HuH-7 (cell line): ENCODE measurements at regions not wholly inside any gene's neighbourhood (a gene's known extent, or its start where the extent isn't known, plus 50 kb on each side); places are given as distances from the start of the nearest gene placed in this dataset.
"Not testable (repeated sequence)": the region's sequence is repeated elsewhere in the genome, so short reads cannot be mapped to it uniquely, and the experiment has no call there.

Source experiments
- DNase-seq: peaks from one replicate; pipeline ENCODE4 v3.0.0; 2011; ENCODE audit warnings: low spot score

DNA sequence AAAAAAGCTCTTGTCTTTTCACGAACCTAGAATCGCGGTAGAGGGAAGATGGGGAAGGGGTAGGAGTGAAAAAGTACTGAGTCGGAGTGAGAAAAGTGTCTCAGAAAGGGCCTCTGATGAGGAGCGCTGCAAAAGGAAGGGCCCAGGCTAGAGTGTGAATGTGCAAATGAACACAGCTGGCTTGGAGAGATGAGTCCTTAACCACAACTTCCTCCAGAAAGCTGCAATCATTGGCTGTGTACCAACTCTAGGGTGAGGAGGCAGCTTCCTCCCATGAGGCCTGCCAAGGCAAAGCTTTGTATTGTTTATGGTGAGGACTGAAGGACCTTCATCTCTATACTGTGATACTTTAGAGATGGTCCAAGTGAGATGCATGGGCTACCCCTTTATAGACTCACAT, 566.9 kb upstream of the ANO5 start:
- DNase-seq = no peak

DNA sequence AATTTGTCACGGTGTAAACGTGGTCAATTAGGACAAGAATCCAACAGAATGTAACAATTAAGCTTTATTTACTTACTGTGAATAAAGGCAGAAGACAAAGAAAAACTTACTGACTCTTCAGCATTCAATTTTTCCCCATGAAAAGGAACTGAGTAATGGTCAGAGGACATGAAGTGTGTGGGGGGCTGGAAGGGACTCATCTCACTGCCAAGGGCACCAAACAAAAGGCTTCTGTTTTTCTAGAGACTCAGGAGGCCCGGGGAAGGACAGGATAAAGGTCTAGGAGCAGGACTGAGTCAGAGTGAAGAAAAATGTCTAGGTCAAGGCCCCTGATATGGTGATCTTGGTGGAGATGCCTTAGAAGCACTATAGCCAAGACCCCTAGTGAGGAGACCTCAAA, 564.2 kb upstream of the ANO5 start:
- DNase-seq = no peak

DNA sequence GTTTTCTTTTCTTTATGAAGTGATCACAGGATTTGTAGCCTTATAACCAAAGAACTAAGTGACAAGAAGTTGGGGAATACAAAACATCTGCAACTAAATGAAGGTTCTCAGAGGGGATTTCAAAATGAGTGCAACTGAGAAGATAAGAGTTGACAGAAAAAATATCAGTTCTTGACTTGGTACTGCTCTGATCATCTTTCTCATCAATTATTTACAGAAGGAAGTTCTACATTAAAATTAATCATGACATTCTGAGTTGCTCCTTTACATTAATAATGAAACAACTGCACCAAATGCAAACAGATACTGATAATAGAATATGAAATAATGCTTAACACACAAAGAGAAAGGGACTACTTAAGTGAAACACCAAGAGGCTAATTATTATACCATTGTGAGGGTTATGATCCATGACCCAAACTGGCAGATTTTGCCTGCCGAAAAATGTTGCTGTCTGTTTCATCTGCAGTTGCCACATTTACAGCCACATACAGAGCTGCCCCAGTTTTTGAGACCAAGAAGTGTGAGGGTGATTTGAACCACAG, 561.9 kb upstream of the ANO5 start:
- no peak for DNase-seq

DNA sequence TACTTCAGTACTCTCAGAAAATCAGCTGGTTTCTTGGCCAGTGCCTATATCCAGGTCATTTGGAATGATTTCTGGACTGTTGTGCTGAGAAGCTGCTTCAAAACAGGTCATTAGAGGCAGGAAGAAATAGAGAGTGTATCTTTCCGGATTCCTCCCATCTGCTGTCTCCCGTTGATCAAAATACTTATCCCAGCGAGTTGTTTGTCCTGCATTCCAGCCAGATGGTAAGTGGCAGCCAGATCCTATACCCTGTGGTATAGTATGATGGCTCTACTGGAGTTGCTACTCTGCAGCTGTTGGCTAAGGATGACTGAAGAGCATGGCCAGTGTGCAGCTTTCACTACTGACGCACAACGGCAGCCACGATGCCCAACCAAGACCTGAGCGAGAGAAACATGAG, 560.9 kb upstream of the ANO5 start:
- no peak for DNase-seq

DNA sequence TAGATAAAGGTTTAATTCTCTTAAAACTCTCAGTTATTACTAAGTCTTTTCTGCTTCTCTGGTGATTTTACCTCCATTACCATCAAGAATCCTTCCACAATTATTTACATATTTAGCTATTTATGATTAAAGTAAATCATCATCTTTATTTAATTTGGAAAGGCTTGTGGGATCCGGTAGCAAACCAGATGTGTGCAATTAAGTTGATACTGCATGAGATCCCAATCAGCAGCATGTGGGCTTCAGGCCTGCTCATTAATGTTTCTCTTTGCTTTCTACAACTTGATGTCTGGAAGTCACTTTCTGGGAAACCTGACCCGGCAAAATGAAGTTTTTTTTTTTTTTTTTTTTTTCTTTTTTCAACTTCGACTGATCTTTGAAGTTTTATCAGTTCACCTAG, 558.4 kb upstream of the ANO5 start:
- DNase-seq = no peak

DNA sequence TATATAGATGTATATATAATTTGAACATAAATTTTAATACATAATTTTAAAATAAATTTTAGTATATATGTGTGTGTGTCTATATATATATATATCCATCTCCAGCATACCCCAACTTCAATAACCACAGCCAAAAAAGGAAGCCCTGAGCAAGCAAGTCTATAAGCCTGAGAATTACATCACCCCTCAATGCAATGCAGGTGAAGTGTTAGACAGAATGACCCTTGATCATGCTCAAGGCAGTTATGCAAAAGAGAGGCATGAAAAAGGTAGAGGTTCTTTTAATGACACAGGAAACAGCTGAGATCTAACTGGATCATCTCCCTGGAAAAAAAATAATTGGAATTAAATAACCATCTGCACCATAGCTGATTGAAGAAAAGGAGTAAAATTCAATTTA, 557.9 kb upstream of the ANO5 start:
- peak; percentile 1 for DNase-seq

DNA sequence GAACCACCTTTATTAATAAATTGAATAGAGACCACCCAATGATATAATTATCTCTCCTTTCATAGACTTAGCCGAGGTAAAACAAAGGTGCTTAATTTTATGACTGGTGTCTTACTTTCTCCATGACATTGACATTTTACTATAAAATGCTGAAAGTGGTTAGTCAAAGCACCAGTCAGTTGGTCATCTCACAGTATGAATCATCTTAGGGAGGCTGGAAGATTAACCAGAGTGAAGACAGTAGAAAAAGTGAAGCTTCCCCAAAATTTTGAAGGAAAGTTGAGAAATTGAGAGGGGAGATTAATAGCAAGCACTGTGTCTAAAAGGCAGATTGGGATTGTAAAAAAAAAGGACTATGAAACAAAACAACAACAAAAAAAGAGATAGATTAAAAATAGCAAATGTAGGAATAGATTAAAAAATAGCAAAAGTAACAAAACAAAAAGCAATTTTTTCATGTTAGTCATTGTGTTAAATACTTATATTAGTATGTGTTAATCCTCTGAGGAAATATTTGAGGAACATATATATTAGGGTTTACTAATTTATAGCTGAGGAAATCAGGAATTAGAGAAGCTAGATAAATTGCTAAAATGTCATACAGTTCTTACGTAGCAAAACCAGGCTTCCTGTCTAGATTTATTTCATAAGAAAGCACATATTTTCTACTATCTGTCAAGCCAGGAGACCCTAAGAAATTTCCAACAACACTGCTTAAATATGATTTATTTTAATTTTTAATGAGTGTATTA, 557.3 kb upstream of the ANO5 start:
- no peak for DNase-seq

DNA sequence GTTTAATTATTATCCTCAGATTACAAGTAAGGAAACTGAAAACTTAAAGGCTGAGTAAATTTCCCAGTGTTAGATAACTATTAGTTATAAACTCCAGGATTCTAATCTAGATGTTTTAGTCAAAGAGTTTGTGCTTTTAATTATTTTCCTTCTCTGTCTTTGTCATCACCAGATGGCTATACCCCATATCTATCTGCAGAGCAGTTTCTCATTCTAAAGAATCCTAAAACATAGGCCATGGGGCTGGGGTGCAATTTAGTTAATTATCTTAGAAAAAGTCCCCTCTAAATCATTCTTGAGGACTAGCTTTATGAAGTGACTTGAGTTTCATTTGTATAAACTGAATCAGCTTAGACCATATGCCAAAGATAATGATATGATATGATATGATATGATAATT, 556.3 kb upstream of the ANO5 start:
- no peak for DNase-seq

DNA sequence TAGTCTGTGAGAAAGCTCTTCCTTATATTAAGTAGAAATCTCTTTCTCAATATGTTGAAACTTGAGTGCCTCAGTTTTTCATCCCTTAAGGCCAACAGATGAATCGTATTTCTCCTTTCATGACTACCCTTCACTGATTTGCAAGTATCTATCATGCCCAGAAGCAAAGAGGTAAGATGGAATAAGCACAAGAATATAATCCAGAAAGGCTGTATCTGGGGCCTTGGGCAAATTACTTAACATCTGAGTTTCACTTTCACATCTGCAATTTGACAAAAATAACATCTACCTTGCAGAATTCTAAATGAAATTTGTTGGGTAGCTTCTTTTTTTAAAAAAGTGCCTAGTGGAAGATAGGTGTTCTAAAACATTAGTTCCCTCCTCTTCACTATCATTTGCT, 552.4 kb upstream of the ANO5 start:
- DNase-seq = no peak

DNA sequence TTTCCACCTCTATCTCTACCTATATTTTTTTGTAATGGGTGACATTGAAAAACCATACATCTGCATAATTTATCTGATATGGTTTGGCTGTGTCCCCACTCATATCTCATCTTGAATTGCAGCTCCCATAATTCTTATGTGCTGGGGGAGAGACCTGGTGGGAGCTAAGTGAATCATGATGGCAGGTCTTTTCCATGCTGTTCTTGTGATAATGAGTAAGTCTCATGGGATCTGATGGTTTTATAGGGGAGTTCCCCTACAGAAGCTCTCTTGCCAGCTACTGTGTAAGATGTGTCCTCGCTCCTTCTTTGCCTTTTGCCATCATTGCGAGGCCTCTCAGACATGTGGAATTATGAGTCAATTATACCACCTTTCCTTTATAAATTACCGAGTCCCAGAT, 551.0 kb upstream of the ANO5 start:
- DNase-seq = no peak

DNA sequence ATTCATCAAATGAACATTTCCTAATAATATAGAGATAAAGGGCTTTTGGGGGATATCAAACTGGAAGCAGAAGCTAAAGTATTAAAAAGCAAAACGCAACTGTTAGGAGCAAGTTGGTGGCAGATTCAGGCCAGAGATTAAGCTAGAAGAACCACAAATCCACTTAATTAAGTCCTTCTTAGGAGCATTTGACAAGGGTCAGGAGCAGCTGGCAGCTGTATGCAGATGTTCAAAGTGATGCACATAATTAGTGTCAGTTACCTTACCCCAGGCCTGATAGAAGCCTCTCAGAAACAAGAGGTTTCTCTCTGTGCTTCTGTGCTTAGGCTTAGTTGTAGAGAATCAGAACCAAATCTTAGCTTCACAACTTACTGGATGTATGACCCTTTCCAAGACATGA, 546.5 kb upstream of the ANO5 start:
- DNase-seq = no peak

DNA sequence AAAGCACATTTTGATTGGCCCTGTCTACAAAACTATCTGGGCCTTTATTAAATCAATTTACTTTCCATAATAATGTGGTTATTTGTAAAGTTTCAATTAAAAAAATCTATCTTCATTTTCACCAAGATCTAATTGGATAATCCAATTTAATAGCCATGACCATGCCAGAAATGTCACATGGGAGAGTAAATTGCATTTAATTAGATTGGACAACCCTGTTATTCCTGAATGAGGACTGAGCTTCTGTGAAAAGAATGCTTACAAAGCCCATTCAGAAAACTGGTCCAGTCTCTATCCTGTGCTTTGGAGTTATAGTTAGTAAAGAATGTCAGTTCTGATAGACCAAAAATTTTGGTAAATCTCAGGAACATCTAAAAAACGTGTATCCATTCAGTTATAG, 541.9 kb upstream of the ANO5 start:
- no peak for DNase-seq

DNA sequence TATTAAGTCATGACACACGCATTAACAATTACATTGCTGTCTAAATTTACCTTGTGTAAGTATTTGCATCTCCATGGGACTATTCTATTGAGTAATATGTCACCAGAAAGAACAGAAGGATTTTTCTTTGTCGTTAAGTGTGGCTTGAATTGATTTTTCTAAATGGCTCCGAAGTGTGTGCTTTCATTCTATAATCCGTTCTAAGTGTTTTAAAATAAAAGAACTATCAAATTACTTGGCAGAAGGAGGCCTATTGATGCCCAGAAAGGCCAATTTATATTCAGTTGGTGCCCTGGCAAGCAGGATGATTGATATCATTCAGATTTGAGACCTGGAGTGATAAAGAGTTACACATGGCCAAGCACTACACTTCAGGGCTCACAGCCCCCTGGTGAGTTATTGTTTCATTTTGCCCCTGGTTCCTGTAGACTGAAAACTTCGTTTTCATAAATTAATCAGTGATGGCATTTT, 538.9 kb upstream of the ANO5 start:
- no peak for DNase-seq

DNA sequence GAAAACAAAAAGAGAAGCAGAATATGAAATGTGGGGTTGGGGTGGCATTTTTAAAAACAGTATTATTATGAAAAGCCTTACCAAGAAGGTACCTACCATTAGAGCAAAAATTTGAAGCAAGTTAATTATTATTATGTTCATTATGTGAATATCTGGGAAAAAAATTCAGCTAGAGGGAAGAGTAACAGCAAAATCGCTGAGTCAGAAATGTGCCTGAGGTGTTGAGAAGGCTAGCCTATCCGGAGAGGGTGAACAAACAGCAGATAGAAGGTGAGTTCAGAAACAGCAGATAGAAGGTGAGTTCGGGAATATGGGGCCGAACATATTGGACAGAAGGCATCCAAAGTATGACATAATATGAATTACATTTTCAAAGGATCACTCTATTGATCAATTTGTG, 536.8 kb upstream of the ANO5 start:
- no peak for DNase-seq

DNA sequence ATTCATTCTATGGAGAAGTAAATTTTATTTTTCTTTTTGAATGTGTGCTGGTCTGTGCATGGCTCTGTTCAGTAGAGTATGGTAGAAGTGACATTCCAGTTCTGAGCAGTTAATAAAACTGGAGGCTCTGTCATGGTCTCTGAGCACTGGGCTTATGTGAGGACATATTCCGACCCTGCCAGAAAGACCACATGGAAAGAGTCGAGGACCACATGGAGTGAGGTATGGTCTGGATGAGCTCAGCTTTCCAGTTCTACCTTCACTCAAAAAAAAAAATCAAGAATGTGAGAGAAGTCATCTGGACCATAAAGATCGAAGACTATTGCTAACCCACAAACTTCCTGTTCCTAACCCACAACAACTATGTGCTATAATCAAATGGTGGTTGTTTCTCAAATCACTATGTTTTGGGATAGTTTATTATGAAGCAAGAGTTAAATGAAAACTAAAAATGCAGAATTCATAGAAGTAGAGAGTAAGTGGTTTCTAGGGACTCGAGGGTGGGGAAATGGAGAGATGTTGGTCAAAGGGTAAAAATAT, 534.2 kb upstream of the ANO5 start:
- no peak for DNase-seq

DNA sequence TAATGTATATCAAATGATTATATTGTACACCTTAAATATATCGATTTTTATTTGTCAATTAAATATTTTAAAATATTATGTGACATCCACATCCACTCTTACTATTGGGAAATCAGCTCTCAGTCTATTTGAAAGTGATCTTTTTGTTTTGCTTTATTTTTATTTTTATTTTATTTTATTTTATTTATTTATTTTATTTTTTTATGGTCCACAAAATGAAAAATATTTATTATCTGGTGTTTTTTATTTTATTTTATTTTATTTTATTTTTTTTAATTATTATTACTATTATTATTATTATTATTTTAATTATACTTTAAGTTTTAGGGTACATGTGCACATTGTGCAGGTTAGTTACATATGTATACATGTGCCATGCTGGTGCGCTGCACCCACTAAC, 533.5 kb upstream of the ANO5 start:
- not testable (repeated sequence) for DNase-seq

DNA sequence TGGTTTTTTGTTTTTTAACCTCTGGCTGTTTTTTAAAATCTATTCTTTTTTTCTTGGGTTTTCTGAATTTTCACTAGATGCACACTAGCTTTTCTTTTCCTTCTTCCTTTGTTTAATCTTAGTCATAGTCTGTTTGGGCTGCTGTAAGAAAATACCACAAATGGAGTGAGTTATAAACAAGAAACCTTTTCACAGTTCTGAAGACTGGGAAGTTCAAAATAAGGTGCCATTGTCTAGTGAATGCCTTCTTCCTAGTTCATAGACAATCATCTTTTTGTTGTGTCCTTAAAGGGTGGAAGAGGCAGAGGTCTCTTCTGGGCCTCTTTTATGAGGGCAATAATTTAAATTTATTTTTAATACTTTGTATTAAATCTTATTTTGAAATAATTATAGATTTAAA, 532.9 kb upstream of the ANO5 start:
- no peak for DNase-seq

DNA sequence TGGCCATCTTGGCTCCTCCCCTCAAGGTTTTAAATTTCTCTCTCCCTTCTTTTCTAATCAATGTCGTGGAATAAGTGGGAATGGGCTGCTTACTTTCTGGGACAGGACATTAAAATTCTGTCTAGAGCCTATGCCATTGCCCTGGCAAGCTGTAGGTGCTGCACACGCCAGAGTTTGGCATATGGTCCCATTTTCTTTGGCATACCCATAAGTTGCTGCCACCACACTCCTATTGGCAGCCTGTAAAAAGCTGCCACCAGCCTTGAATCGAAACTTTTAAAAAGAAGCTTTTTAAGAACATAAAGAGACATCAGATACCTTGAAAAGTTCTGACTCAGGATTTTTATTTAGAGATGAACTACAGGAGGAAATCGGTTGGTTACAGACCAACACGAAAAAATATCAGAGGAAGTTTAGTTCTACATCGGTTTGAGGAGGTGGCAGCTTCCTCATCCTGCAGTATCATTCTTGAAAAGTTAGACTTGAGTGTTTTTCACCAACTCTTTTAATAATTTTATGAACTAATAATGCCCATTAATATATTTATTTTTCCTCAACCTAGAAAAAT, 517.8 kb upstream of the ANO5 start:
- DNase-seq = no peak

DNA sequence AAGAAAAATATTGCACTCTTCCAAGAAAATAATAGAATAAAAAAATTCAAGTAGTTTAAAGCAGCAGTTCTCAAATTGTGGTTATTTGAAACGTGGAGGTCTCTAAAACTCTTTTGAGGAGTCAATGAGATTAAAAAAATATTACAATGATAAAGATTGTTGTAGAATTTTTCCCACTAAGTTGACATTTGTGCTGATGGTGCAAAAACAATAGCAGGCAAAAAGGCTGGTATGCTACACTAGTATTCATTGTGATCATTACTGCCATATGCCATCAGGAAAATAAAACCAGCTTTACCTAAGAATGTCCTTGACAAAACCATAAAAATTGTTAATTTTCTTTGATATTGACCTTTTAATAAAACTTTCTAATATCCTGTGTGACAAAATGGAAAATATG, 505.2 kb upstream of the ANO5 start:
- DNase-seq = no peak

DNA sequence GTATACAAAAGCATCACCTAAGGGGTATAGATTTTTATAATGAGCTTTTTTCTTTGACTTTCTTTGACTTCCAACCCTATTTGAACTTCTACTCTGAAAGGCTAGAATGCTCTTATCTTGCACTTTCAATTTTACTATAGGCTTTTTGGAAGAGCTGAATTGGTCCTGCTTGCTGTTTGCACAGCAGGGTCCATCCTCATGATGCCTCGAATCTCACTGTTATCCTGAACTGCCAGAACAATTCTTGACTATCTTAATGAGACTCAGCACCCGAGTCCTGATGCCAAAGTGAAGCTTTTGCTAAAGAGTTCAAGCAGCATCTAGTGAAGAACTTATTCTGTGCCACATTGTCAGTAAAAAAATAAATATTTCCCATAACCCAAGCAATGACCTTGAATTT, 488.3 kb upstream of the ANO5 start:
- no peak for DNase-seq

DNA sequence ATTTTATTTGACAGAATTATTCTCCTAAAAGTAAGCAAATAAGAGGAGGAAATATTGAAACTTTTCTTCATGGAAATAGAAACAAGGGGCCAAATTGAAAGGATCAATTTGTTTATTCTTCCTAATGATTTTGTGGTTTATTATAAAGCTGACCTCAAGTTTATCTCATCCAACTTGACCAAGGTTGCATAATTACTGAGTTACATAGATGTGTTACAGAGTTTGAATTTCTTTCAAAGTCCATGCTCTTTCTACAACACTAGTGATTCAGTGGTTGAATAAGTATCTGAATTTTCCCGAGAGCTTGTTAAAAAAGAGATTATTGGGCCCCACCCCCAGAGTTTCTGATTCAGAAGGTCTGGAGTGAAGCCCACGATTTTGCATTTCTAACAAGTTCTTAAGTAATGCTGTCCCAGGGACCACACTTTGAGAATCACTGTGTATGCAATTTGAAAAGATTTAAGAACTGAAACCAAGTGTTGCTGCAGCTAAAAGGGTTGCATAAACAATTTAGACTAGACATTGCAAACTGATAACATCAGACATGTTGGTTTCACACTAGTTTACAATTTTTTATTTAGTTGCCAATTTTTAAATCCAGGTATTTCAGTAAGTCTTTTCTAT, 485.7 kb upstream of the ANO5 start:
- no peak for DNase-seq

DNA sequence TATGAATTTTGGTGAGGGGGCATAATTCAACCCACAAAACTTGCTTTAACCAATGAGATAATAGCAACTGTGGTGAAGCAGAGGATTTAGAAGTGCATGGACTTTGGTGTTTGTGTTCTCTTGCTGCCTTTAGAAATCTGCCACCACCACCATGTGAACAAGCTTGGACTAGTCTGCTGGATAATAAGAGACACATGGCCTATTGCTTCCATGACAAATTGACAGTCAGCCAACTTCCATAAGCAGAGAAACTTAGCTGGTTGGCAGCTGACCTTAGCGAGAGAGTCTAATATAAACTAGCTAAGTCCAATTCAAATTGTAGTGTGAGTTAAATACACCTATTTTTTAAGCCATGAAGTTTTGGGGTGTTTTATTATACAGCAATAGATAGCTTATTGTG, 482.1 kb upstream of the ANO5 start:
- DNase-seq = no peak

DNA sequence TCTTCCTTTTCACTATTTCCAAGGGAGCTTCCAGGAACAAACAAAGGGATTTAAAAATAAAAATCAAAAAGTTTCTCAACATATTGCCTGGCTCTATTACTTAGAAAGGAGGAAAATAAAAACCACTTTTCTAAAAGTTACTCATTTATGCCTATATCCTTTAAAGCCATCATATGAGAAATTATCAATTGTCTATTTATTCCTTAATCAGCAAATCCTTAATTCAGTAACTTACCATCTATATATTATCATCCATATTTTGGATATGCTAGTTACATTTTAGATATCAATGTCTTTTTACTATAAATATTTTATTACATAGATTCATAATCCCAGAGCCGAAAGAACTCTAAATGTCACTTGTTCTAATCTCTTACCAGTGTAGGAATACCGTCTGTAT, 481.5 kb upstream of the ANO5 start:
- no peak for DNase-seq
